ENCODE measurements at regions not wholly inside any gene's neighbourhood (a gene's known extent, or its start where the extent isn't known, plus 50 kb on each side); places are given as distances from the start of the nearest gene placed in this dataset.

GRCh38 chr13:34411894-34412293 is 530.2 kb upstream of the NBEA start:
- DNase-seq (ENCODE audit: low read depth in 3 of 3), result no peak

GRCh38 chr13:34412295-34412694 is 529.8 kb upstream of the NBEA start:
- DNase-seq (ENCODE audit: low read depth in 3 of 3), result no peak

GRCh38 chr13:34412817-34413375 is 529.2 kb upstream of the NBEA start:
- no peak for DNase-seq (ENCODE audit: low read depth in 3 of 3)

GRCh38 chr13:34413538-34414210 is 528.4 kb upstream of the NBEA start:
- no peak for DNase-seq (ENCODE audit: low read depth in 3 of 3)

- no peak for DNase-seq (ENCODE audit: low read depth in 3 of 3)
Observed at GRCh38 chr13:34414616-34415015, 527.5 kb upstream of the NBEA start.

GRCh38 chr13:34416971-34417380 is 525.1 kb upstream of the NBEA start:
- no peak for DNase-seq (ENCODE audit: low read depth in 3 of 3)

- no peak for DNase-seq (ENCODE audit: low read depth in 3 of 3)
Observed at GRCh38 chr13:34417896-34418295, 524.2 kb upstream of the NBEA start.

GRCh38 chr13:34419025-34419424 is 523.0 kb upstream of the NBEA start:
- no peak for DNase-seq (ENCODE audit: low read depth in 3 of 3)

- DNase-seq (ENCODE audit: low read depth in 3 of 3), result no peak
Observed at GRCh38 chr13:34419755-34420154, 522.3 kb upstream of the NBEA start.

- no peak for DNase-seq (ENCODE audit: low read depth in 3 of 3)
Observed at GRCh38 chr13:34420702-34421346, 521.2 kb upstream of the NBEA start.

- DNase-seq (ENCODE audit: low read depth in 3 of 3), result no peak
Observed at GRCh38 chr13:34421347-34421719, 520.7 kb upstream of the NBEA start.

- no peak for DNase-seq (ENCODE audit: low read depth in 3 of 3)
Observed at GRCh38 chr13:34421858-34422475, 520.1 kb upstream of the NBEA start.

- DNase-seq (ENCODE audit: low read depth in 3 of 3), result no peak
Observed at GRCh38 chr13:34422956-34423355, 519.1 kb upstream of the NBEA start.

- DNase-seq (ENCODE audit: low read depth in 3 of 3), result no peak
Observed at GRCh38 chr13:34425327-34425949, 516.6 kb upstream of the NBEA start.

- DNase-seq (ENCODE audit: low read depth in 3 of 3), result no peak
Observed at GRCh38 chr13:34428911-34429310, 513.2 kb upstream of the NBEA start.

- DNase-seq (ENCODE audit: low read depth in 3 of 3), result no peak
Observed at GRCh38 chr13:34430294-34430693, 511.8 kb upstream of the NBEA start.

- no peak for DNase-seq (ENCODE audit: low read depth in 3 of 3)
Observed at GRCh38 chr13:34431827-34432581, 510.1 kb upstream of the NBEA start.

- DNase-seq (ENCODE audit: low read depth in 3 of 3), result no peak
Observed at GRCh38 chr13:34435338-34435737, 506.7 kb upstream of the NBEA start.

GRCh38 chr13:34437873-34438272 is 504.2 kb upstream of the NBEA start:
- DNase-seq (ENCODE audit: low read depth in 3 of 3), result no peak

- no peak for DNase-seq (ENCODE audit: low read depth in 3 of 3)
Observed at GRCh38 chr13:34452831-34453230, 489.2 kb upstream of the NBEA start.

GRCh38 chr13:34458756-34459715 is 483.0 kb upstream of the NBEA start:
- no peak for DNase-seq (ENCODE audit: low read depth in 3 of 3)
